Stimulated activated CD8-positive, alpha-beta memory T cell treated with anti-CD3 and anti-CD28 coated beads, Interleukin-7, amount 100 ng/mL, for 1 hour (primary cell): ENCODE measurements at regions not wholly inside any gene's neighbourhood (a gene's known extent, or its start where the extent isn't known, plus 50 kb on each side); places are given as distances from the start of the nearest gene placed in this dataset.

ENCODE experiments used
- DNase-seq, 2 donors: peaks; one replicate each; pipeline ENCODE4 v3.0.0-alpha.2; 2020; ENCODE audit warnings: low read depth in 2 of 2

GRCh38 chr7:68535266-68535665 lies 1063.0 kb upstream of the AUTS2 start:
- no peak for DNase-seq

DNA sequence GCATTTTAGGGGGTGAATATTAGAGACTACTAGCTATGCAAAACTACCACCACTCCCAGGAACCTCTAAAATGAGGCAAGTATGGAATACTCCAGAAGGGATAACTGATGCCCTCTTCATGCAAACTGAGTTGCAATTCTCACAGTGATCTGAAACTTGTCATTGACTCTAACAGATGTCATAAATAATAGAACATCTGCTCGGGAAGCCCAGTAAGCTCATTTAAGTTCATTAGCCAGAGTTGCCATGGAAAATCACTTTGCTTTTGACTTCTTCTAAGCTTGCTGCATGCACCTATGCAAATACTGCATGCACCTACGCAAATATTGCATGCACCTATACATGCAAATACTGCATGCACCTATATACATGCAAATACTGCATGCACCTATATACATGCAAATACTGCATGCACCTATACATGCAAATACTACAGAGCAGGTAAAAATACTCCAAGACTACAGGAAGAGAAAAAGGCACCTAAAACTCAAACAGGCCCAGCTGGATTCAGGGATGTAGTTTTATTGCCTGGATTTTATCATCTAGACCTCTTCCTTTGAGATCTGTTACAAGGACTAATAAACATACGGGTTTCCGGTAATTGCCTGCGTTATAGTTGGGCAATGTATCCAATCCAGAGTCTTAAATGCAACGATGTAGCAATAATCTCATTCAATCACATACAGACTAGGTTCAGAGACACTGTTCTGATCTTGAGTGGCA lies 1061.1 kb upstream of the AUTS2 start:
- DNase-seq, result no peak

DNA sequence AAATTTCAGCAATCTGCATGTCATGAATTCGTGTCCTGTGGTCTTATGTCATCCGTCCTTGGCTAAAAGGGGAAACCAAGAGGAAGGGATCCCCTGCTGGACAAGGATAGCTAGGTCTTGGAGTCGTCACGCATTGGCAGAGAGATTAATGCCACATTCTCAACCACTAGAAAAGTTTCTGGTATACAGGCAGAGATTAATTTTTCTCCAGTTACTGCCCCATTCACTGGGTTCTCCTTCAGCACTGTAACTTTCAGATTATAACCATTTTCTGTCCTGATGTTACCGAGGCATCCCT lies 1060.6 kb upstream of the AUTS2 start:
- DNase-seq, result no peak

DNA sequence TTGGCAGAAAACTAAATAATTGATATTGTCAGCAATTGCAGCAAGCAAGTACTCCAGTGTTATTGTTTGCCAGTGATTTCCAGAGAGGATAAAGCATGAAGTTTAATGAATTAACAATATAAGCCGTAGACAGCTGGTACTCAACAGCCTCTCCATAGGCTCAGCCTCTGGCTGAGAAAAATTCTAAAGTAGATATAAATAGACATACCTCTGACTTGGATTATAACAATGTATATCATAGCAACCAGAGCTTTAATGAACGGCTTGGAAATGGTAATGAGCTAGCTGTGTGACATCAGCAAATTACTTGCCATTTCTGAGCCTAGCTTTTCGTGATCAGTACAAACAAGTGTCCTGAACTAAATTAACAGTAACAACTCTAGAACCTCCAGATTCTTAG lies 1055.4 kb upstream of the AUTS2 start:
- DNase-seq, result no peak

DNA sequence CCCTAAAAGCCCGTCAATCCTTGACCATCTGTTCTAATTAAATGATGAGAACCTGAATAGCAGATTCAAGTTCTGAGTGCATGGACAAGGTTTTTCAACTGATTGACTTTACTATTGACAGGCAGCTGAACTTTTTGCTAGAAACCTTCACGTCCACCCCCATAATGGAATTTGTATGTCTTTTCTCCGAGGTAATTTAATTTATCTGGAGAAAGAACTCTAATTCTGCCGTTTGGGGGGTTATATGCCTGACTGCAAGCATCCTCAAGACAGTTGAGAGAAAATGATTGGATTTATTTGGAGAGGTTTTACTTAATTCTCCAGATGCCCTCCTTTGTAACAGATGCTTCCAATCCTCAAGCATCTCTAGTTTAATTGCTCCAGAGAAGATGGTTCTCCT lies 1053.4 kb upstream of the AUTS2 start:
- no peak for DNase-seq

DNA sequence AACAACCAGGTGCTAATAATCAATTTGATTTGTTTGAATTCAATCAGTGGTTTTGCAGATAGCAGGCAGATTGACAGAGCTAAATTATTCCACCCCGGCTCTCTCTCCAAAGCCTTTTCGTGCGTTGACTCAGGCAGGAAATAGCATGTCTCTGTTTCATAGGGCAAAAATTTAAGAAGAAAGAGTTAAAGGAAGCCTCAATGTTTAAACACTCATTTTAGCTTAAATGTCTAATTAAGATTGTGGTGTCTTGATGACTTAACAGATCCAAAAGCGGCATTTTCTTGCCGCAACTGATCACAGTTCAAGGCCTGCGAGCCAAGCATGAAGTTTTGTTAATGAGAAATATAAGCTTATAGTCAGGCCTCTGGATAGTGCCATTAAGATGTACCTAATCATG lies 1051.1 kb upstream of the AUTS2 start:
- DNase-seq, result no peak

- DNase-seq, result no peak
These were observed 1050.5 kb upstream of the AUTS2 start for GRCh38 chr7:68547799-68548198.

- no peak for DNase-seq
These were observed 1048.2 kb upstream of the AUTS2 start for GRCh38 chr7:68550027-68550426.

- DNase-seq, result no peak
These were observed 1047.6 kb upstream of the AUTS2 start for GRCh38 chr7:68550635-68551034.

DNA sequence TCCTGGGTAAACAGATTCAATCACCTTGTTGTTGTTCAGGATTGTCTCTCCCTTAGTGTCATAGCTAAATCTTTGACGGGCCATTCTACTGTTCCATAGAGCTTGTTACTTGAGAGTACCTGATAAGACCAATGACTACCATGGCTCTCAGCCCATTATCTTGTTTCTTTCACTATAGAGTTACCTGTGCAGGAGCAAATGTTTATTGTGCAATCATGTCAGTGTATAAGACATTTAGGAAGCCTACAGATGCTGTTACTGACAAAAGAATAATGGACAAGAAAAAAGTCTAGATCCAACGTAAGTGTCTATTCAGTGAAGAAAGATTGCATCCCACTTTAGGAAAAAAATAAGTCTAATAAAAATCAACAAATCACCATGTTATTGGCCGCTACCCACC lies 1041.7 kb upstream of the AUTS2 start:
- no peak for DNase-seq

- no peak for DNase-seq
These were observed 1038.8 kb upstream of the AUTS2 start for GRCh38 chr7:68559518-68559917.

DNA sequence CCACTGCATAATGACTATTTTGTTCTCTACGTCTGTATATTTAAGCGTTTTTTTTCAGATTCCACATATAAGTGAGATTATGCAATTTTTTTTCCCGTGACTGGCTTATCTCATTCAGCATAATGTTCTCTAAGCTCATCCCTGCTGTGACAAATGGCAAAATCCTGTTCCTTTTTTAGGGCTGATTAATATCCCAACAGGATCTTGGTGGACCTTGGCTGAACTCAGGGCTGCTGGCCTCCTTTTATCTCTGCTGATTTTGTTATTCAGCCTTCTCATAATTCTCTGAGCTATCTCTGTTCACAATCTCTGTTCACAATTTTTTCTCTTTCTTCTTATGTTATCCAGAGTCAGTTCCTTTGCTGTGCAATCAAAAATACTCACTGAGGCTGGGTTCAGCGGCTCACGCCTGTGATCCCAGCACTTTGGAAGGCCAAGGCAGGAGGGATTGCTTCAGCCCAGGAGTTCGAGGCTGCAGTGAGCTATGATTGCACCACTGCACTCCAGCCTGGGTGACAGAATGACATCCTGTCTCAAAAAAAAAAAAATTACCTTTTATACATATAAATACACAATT lies 1035.9 kb upstream of the AUTS2 start:
- DNase-seq, result no peak

GRCh38 chr7:68564306-68565135 lies 1033.8 kb upstream of the AUTS2 start:
- DNase-seq, result no peak

- DNase-seq, result no peak
These were observed 1027.0 kb upstream of the AUTS2 start for GRCh38 chr7:68571286-68571685.

GRCh38 chr7:68573271-68574005 lies 1024.8 kb upstream of the AUTS2 start:
- no peak for DNase-seq

GRCh38 chr7:68576366-68576765 lies 1021.9 kb upstream of the AUTS2 start:
- DNase-seq, result no peak

DNA sequence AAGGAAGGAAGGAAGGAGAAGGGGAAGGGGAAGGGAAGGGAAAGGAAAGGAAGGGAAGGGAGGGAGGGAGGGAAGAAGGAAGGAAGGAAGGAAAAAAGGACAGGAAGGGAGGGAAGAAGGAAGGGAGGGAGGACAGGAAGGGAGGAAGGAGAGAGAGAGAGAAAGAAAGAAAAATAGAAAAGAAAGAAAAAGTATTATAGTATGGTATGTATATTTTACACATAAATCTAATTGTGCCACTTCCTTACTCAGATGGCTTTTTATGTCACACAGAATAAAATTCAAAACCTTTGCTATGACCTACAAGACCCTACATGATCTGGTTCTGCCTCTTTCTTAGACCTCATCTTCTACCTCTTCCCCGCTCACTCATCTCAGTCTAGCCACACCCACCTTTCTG lies 1016.9 kb upstream of the AUTS2 start:
- DNase-seq, result no peak

- DNase-seq, result no peak
These were observed 1010.7 kb upstream of the AUTS2 start for GRCh38 chr7:68587599-68587998.

GRCh38 chr7:68601826-68602225 lies 996.4 kb upstream of the AUTS2 start:
- no peak for DNase-seq

DNA sequence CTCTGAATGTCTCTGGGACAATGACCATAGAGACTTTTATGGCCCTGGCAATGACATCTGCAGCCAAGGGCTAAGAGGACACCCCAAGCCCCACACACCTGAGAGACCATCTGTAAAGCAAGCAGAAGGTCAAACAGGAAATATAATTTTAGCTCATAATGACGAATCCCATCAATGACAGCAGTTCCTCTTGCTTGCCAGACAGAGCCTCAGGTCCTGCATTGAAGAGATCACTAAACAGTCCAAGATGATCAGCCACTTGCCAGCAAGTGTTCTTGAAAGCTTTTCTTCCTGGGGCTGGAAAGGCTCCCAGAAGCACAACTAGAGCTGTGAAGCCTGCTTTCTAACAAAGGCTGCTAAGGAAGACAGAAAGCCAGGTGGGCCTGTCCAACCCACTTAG lies 993.7 kb upstream of the AUTS2 start:
- DNase-seq, result no peak

GRCh38 chr7:68610701-68611100 lies 987.6 kb upstream of the AUTS2 start:
- no peak for DNase-seq

DNA sequence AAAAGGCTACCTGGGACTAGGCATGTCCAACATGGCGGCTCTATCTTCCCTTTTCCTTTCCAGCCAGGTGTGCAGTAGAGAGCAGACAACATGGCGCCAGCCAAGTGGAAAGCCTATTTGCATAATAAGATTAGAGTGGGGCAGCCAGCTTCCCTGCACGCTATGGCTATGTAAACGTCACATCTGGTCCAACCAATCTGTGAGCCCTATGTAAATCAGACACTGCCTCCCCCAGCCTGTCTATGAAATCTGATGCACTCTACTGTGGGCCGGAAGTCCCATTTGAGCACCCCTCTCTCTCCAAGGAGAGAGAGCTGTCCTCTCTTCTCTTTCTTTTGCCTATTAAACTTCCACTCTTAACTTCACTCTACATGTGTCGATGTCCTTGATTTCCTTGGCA lies 984.9 kb upstream of the AUTS2 start:
- DNase-seq, result no peak

DNA sequence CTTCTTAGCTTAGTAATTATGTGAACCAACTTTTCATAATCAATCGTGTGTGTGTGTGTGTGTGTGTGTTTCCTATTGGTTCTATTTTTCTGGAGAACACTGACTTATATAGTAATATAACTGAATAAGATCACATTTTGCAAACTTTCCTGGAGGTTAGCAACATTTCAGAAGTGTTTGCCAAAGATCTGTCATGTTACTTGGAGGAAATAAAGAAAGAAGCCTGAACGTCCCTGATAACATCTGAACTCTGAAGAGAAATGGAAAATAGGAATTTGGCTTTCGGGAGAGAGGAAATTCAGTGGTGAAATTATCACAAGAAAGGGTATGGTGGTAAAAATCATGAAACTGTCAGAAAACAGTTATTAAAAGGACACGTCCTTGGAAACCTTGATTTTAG lies 984.4 kb upstream of the AUTS2 start:
- DNase-seq, result no peak
